Naive thymus-derived CD4-positive, alpha-beta T cell (primary cell): ENCODE measurements at regions not wholly inside any gene's neighbourhood (a gene's known extent, or its start where the extent isn't known, plus 50 kb on each side); places are given as distances from the start of the nearest gene placed in this dataset.
A peak's percentile ranks its signal among the peaks of the same experiment; 100 is the strongest.

Source experiments
- ATAC-seq: fragments of 150-1000 bp; cut with Tn5 transposase; 2 replicates; pipeline ENCODE4 v1.10.0; 2021; ENCODE audit warnings: mild to moderate bottlenecking, moderate library complexity
- CTCF ChIA-PET: fragments of 350-600 bp; sonication (Branson Sonifier 250); formaldehyde crosslinking; loops from one replicate; lab custom pipeline; 2021; ENCODE audit warnings: antibody characterized with exemption; lab: Charles Lee
- POLR2A ChIA-PET: fragments of 350-600 bp; sonication (Branson Sonifier 250); formaldehyde crosslinking; loops from one replicate; lab custom pipeline; 2021; ENCODE audit warnings: antibody characterized with exemption, inconsistent platforms; lab: Charles Lee
- DNase-seq, 9 donors: peaks; one replicate each; pipeline versions ENCODE4 v3.0.0 to v3.0.0-alpha.2; 2020 to 2022; ENCODE audit warnings: mixed read lengths in 1 of 9
- H3K27ac ChIP-seq: one replicate; pipeline ENCODE4 v1.7.0; 2013; ENCODE audit warnings: mild to moderate bottlenecking, low read depth, low read length, moderate library complexity
- H3K27me3 ChIP-seq, 2 donors: one replicate each; pipeline ENCODE4 v1.7.0; 2013; ENCODE audit warnings: low read length in 2 of 2, mild to moderate bottlenecking in 2 of 2, moderate library complexity in 2 of 2; ENCODE audit not compliant: control insufficient read depth in 2 of 2, insufficient read depth in 2 of 2
- H3K36me3 ChIP-seq, 3 experiments: 1 replicate in 2 of 3; 2 replicates in 1 of 3; pipeline ENCODE4 v1.7.0; 2013; ENCODE audit warnings: low read length in 3 of 3, mild to moderate bottlenecking in 3 of 3, moderate library complexity in 1 of 3; ENCODE audit not compliant: insufficient read depth in 3 of 3, control insufficient read depth in 2 of 3
- H3K4me1 ChIP-seq, 2 donors: one replicate each; pipeline ENCODE4 v1.7.0; 2013; ENCODE audit warnings: low read length in 2 of 2, mild to moderate bottlenecking in 2 of 2, moderate library complexity in 1 of 2; ENCODE audit not compliant: control insufficient read depth in 2 of 2, insufficient read depth in 2 of 2
- H3K4me3 ChIP-seq: 2 replicates; pipeline ENCODE4 v1.7.0; 2013; ENCODE audit warnings: mild to moderate bottlenecking, low read length
- H3K9me3 ChIP-seq, 3 experiments: 1 replicate in 2 of 3; 2 replicates in 1 of 3; pipeline ENCODE4 v1.7.0; 2013; ENCODE audit warnings: low read length in 3 of 3; ENCODE audit not compliant: control insufficient read depth in 2 of 3
- H3K27ac Mint-ChIP-seq, 9 donors: one replicate each; pipeline ENCODE4 v1.8.0; 2020 to 2022; ENCODE audit warnings: mixed read lengths in 9 of 9, mild to moderate bottlenecking in 8 of 9, moderate library complexity in 5 of 9, inconsistent platforms in 2 of 9
- H3K27me3 Mint-ChIP-seq, 5 donors: one replicate each; pipeline ENCODE4 v1.8.0; 2021 to 2022; ENCODE audit warnings: mixed read lengths in 5 of 5, mild to moderate bottlenecking in 1 of 5
- H3K36me3 Mint-ChIP-seq, 5 donors: one replicate each; pipeline ENCODE4 v1.8.0; 2020 to 2022; ENCODE audit warnings: mixed read lengths in 5 of 5, mild to moderate bottlenecking in 3 of 5, inconsistent platforms in 1 of 5
- H3K4me1 Mint-ChIP-seq, 7 donors: one replicate each; pipeline ENCODE4 v1.8.0; 2020 to 2022; ENCODE audit warnings: mixed read lengths in 7 of 7, mild to moderate bottlenecking in 3 of 7, inconsistent platforms in 1 of 7
- H3K4me3 Mint-ChIP-seq, 10 donors: one replicate each; pipeline ENCODE4 v1.8.0; 2020 to 2022; ENCODE audit warnings: mild to moderate bottlenecking in 10 of 10, mixed read lengths in 10 of 10, moderate library complexity in 6 of 10, inconsistent platforms in 2 of 10
- H3K9me3 Mint-ChIP-seq, 11 donors: one replicate each; pipeline ENCODE4 v1.8.0; 2020 to 2022; ENCODE audit warnings: mixed read lengths in 11 of 11, mild to moderate bottlenecking in 4 of 11, inconsistent platforms in 1 of 11, moderate library complexity in 1 of 11
- intact Hi-C, 2 donors: fragments of 100-400 bp; cut with micrococcal nuclease; formaldehyde crosslinking; loops; one replicate each; pipeline ENCODE4 v1.15.1; 2023

DNA sequence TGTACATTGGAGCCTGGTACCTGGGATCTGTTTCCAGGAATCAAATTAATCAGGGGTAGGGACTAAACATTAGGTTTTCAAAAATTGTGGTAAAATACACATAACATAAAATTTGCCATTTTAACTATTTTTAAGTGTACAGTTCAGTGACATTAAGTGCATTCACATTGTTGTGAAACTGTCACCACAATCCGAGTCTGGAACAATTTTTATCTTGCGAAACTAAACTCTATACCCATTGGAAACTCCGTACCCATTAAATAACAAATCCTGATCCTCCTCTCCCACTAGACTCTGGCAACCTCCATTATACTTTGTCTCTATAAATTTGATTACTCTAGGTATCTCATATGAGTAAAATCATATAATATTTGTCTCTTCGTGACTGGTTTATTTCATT is 486.2 kb downstream of the GADD45G start:
- H3K27me3 Mint-ChIP-seq, result peaks cover 0 to 63% (median 3%) of the 10 kb centered on the region in 5 donors
- no peak for DNase-seq
- H3K4me1 ChIP-seq, result peaks cover 6 to 19% of the 10 kb centered on the region in 2 donors
- CTCF ChIA-PET, result no interaction called here
- H3K27ac ChIP-seq, result no peak overlapping the region
- no peaks in the 10 kb centered on the region for H3K9me3 ChIP-seq
- no peak overlapping the region for H3K4me3 Mint-ChIP-seq
- POLR2A ChIA-PET, result no interaction called here
- H3K36me3 Mint-ChIP-seq, result no peaks in the 10 kb centered on the region
- no peak for ATAC-seq
- H3K27ac Mint-ChIP-seq, result no peak overlapping the region
- H3K36me3 ChIP-seq, result no peaks in the 10 kb centered on the region
- peaks cover 16 to 27% (median 24%) of the 10 kb centered on the region in 7 donors for H3K4me1 Mint-ChIP-seq
- H3K4me3 ChIP-seq, result no peak overlapping the region
- intact Hi-C loops, result loop anchor here in 1 of 2 donors (1.0 to 10.0 kb wide), 2 partner anchors 96 to 390 kb away; no protein-coding TSS in a partner anchor
- H3K9me3 Mint-ChIP-seq, result peaks cover 0 to 6% (median 3%) of the 10 kb centered on the region in 11 donors
- H3K27me3 ChIP-seq, result no peaks in the 10 kb centered on the region

DNA sequence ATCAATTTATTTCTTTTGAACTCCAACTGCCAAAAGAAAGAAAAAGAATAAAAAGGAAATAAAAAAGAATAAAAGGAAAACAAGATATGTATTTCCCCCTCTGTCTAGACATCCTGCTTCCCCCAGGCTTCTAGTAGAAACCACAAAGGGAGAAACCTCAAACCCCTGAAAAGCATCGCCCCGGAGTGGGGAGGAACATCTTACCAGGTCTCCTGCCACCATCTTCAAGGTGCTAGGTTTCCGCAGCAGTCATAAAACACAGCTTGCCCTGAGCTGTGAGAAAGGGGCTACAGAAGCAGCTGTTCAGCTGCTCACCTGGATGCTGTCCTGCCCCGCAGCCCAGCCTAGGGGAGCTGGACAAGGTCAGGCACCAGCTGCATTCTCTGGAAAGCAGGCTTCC is 487.7 kb downstream of the GADD45G start:
- H3K4me1 Mint-ChIP-seq, result peaks cover 13 to 28% (median 24%) of the 10 kb centered on the region in 7 donors
- Histone ChIP-seq H3K9me3 (no peaks in the 10 kb centered on the region), H3K4me3 (no peak overlapping the region), H3K27me3 (no peaks in the 10 kb centered on the region), H3K36me3 (no peaks in the 10 kb centered on the region), H3K27ac (no peak overlapping the region), H3K4me1 (peaks cover 6 to 19% of the 10 kb centered on the region in 2 donors)
- H3K27me3 Mint-ChIP-seq, result peaks cover 0 to 55% (median 5%) of the 10 kb centered on the region in 5 donors
- peak; percentile 66 for ATAC-seq
- peak overlapping the region in 4 of 9 donors; percentile 19 to 77 (median 52) for H3K27ac Mint-ChIP-seq
- DNase-seq, result peak in 6 of 9 donors; percentile 18 to 43 (median 32)
- peaks cover 0 to 6% (median 3%) of the 10 kb centered on the region in 11 donors for H3K9me3 Mint-ChIP-seq
- ChIA-PET CTCF (interaction anchor here (0.5 to 1.0 kb wide), 2 partner anchors 10 to 185 kb away, joined by 4 read pairs; no protein-coding TSS in a partner anchor), POLR2A (no interaction called here)
- H3K36me3 Mint-ChIP-seq, result no peaks in the 10 kb centered on the region
- H3K4me3 Mint-ChIP-seq, result peak overlapping the region; percentile 7 to 79 (median 55)
- intact Hi-C loops, result loop anchor here in 1 of 2 donors (10.0 kb wide), 1 partner anchor 98 kb away; no protein-coding TSS in a partner anchor

DNA sequence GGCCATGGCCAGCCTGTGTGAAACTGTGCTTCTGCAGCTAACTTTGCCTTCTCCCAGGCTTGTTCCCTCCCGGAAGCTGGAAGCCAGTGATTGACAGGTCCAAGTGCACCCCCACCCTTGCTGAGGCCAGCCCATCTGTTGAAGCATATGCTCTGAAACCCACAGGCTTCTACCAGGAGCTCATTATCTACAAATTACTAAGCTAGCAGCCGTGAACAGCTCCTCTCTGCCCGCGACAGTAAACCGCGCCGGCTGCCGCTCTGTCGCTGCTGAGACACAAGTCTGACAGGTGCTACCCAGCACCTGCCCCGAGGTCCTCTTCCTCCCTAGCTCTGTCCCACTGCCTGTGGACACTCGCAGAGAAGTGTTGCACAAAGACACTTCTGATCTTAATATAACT is 490.9 kb downstream of the GADD45G start:
- Mint-ChIP-seq H3K4me3 (peak overlapping the region in 1 of 10 donors; percentile 3), H3K4me1 (peaks cover 13 to 28% (median 24%) of the 10 kb centered on the region in 7 donors), H3K36me3 (no peaks in the 10 kb centered on the region), H3K27ac (no peak overlapping the region), H3K9me3 (peaks cover 0 to 3% (median 0%) of the 10 kb centered on the region in 11 donors), H3K27me3 (peaks cover 0 to 35% (median 5%) of the 10 kb centered on the region in 5 donors)
- Histone ChIP-seq H3K27me3 (no peaks in the 10 kb centered on the region), H3K9me3 (no peaks in the 10 kb centered on the region), H3K4me3 (no peak overlapping the region), H3K36me3 (no peaks in the 10 kb centered on the region), H3K4me1 (peaks cover 6 to 19% of the 10 kb centered on the region in 2 donors), H3K27ac (no peak overlapping the region)
- CTCF ChIA-PET, result interaction anchor here (2.6 kb wide), 1 partner anchor 494 kb away, joined by 17 read pairs; no protein-coding TSS in a partner anchor
- DNase-seq (no peak), ATAC-seq (no peak)
- POLR2A ChIA-PET, result interaction anchor here (1.1 kb wide), 1 partner anchor 493 kb away, joined by 3 read pairs; no protein-coding TSS in a partner anchor
- intact Hi-C loops, result loop anchor here in 1 of 2 donors (10.0 kb wide), 1 partner anchor 101 kb away; no protein-coding TSS in a partner anchor

- Mint-ChIP-seq H3K9me3 (no peaks in the 10 kb centered on the region), H3K36me3 (no peaks in the 10 kb centered on the region), H3K4me3 (no peak overlapping the region), H3K27me3 (peaks cover 0 to 26% (median 5%) of the 10 kb centered on the region in 5 donors), H3K4me1 (peaks cover 13 to 27% (median 20%) of the 10 kb centered on the region in 7 donors), H3K27ac (no peak overlapping the region)
- intact Hi-C loops, result loop anchor here in 1 of 2 donors (10.0 kb wide), 1 partner anchor 102 kb away; no protein-coding TSS in a partner anchor
- ATAC-seq (no peak), DNase-seq (no peak)
- Histone ChIP-seq H3K36me3 (no peaks in the 10 kb centered on the region), H3K4me1 (peaks cover 6 to 20% of the 10 kb centered on the region in 2 donors), H3K9me3 (no peaks in the 10 kb centered on the region), H3K4me3 (no peak overlapping the region), H3K27ac (no peak overlapping the region), H3K27me3 (no peaks in the 10 kb centered on the region)
- ChIA-PET POLR2A (no interaction called here), CTCF (interaction anchor here (1.1 kb wide), 1 partner anchor 494 kb away, joined by 3 read pairs; no protein-coding TSS in a partner anchor)
Measured at GRCh38 chr9:90097237-90097636, 492.4 kb downstream of the GADD45G start.

DNA sequence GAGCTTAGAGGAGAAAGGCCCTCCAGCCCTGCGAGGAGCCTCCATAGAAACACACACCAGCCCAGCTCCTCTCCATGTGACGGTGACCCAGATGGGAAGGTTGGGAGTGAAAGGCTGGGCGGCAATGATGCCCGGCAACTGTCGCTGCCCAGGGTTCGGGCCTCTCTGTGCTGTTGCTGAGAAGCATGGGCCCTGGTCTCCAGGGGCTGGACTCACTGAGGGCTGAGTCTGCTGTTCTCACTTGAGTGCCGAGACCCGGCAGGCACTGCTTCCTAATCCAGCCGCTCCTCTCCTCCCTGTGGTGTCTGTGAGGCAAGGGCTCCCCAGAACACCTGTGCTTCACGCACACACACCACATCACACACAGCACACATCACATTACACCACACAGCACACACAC is 493.6 kb downstream of the GADD45G start:
- Histone ChIP-seq H3K27ac (no peak overlapping the region), H3K4me3 (no peak overlapping the region), H3K27me3 (no peaks in the 10 kb centered on the region), H3K4me1 (peaks cover 0 to 11% of the 10 kb centered on the region in 2 donors), H3K36me3 (no peaks in the 10 kb centered on the region), H3K9me3 (no peaks in the 10 kb centered on the region)
- peaks cover 3 to 18% (median 9%) of the 10 kb centered on the region in 7 donors for H3K4me1 Mint-ChIP-seq
- POLR2A ChIA-PET, result no interaction called here
- DNase-seq (no peak), ATAC-seq (no peak)
- H3K4me3 Mint-ChIP-seq, result no peak overlapping the region
- H3K36me3 Mint-ChIP-seq, result no peaks in the 10 kb centered on the region
- no peaks in the 10 kb centered on the region for H3K9me3 Mint-ChIP-seq
- peaks cover 0 to 20% (median 5%) of the 10 kb centered on the region in 5 donors for H3K27me3 Mint-ChIP-seq
- intact Hi-C loops, result loop anchor here in 1 of 2 donors (10.0 kb wide), 1 partner anchor 104 kb away; no protein-coding TSS in a partner anchor
- no peak overlapping the region for H3K27ac Mint-ChIP-seq
- CTCF ChIA-PET, result interaction anchor here (1.1 kb wide), 1 partner anchor 495 kb away, joined by 3 read pairs; no protein-coding TSS in a partner anchor

- peaks cover 0 to 14% (median 7%) of the 10 kb centered on the region in 7 donors for H3K4me1 Mint-ChIP-seq
- ChIA-PET POLR2A (no interaction called here), CTCF (interaction anchor here (0.7 to 2.3 kb wide), 5 partner anchors 492 to 502 kb away, joined by 3 to 17 read pairs (median 4); no protein-coding TSS in a partner anchor)
- H3K36me3 Mint-ChIP-seq, result no peaks in the 10 kb centered on the region
- DNase-seq (no peak), ATAC-seq (no peak)
- Histone ChIP-seq H3K27ac (no peak overlapping the region), H3K36me3 (no peaks in the 10 kb centered on the region), H3K27me3 (no peaks in the 10 kb centered on the region), H3K9me3 (no peaks in the 10 kb centered on the region), H3K4me1 (peaks cover 0 to 6% of the 10 kb centered on the region in 2 donors), H3K4me3 (no peak overlapping the region)
- H3K9me3 Mint-ChIP-seq, result no peaks in the 10 kb centered on the region
- peaks cover 0 to 17% (median 5%) of the 10 kb centered on the region in 5 donors for H3K27me3 Mint-ChIP-seq
- no peak overlapping the region for H3K27ac Mint-ChIP-seq
- intact Hi-C loops, result loop anchor here in 1 of 2 donors (10.0 kb wide), 1 partner anchor 105 kb away; no protein-coding TSS in a partner anchor
- H3K4me3 Mint-ChIP-seq, result no peak overlapping the region
Measured at GRCh38 chr9:90099262-90099963, 494.6 kb downstream of the GADD45G start.
